GM21526 (cell line): ENCODE measurements at regions not wholly inside any gene's neighbourhood (a gene's known extent, or its start where the extent isn't known, plus 50 kb on each side); places are given as distances from the start of the nearest gene placed in this dataset.

Experiments used
- ATAC-seq: cut with Tn5 transposase; IDR thresholded peaks from one replicate; pipeline ENCODE4 v1.9.1; 2021; ENCODE audit warnings: moderate library complexity; ENCODE audit not compliant: unreplicated experiment, low FRiP score

- no peak for ATAC-seq
Observed at GRCh38 chr1:83741770-83742169, 257.2 kb downstream of the TTLL7 start.

DNA sequence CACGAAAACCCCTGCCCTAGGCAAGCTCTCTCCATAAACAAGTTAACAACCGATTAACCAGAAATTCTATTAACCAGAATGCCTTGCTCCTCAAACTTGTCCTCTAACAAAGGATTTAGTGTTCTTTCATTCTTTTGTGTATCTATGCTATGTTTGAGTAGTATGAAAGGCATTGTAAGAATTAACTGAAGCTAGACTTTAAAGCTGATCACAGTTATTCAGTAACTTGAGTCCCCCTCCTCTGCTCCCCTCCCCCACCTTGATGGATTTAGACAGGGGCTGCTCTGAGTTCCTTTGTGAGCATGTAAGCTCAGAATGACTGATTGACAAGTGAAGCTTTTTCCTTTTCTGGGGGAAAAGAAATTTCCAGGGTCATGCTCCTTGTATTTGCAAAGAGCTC lies 257.6 kb downstream of the TTLL7 start:
- no peak for ATAC-seq

DNA sequence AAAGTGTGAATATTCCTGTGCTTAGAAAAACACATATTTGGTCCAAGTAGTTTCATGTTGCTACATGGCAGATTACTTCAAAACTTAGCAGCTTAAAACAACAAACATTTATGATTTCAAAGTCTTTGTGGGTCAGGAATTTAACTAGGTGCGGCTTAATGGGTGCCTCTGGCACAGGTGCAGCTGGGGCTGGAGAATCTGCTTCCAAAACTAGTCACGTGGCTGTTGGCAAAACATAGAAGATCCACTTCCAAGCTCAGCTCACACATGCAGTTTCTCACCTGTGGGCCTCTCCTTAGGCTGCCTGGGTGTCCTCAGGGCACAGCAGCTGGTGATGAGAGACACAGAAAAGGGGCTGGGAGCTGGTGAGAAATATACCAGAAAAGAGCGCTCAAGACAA lies 263.4 kb downstream of the TTLL7 start:
- ATAC-seq = no peak

GRCh38 chr1:83734420-83734819 lies 264.5 kb downstream of the TTLL7 start:
- no peak for ATAC-seq

- ATAC-seq = no peak
Observed at GRCh38 chr1:83725735-83726360, 273.1 kb downstream of the TTLL7 start.

- no peak for ATAC-seq
Observed at GRCh38 chr1:83718338-83718737, 280.6 kb downstream of the TTLL7 start.

- no peak for ATAC-seq
Observed at GRCh38 chr1:83717785-83718184, 281.1 kb downstream of the TTLL7 start.

- ATAC-seq = no peak
Observed at GRCh38 chr1:83716641-83717040, 282.3 kb downstream of the TTLL7 start.

GRCh38 chr1:83715550-83715949 lies 283.4 kb downstream of the TTLL7 start:
- ATAC-seq = no peak

- no peak for ATAC-seq
Observed at GRCh38 chr1:83709662-83710061, 289.3 kb downstream of the TTLL7 start.

GRCh38 chr1:83706354-83706938 lies 292.5 kb downstream of the TTLL7 start:
- ATAC-seq = no peak

GRCh38 chr1:83705091-83705490 lies 293.8 kb downstream of the TTLL7 start:
- ATAC-seq = no peak

DNA sequence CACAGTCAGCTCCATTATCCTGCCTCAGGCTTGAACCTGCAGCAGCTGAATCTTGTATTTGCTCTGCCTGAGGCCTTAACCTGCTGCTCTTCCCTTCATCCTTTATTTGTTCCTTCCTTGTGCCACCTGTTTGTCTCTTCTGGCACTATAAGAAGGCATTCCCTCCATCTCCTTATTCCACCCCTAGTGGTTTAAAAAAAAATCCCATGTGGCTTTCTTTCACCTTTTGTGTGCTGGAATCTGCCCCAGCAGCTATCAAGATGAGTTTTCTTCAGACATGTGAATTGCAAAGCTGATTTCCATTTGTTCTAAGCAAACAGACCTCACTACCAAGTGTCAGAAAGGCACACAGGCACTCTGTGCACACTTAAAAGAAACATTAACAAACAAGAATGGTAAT lies 294.6 kb downstream of the TTLL7 start:
- ATAC-seq = no peak

- ATAC-seq = no peak
Observed at GRCh38 chr1:83702356-83702755, 296.6 kb downstream of the TTLL7 start.

DNA sequence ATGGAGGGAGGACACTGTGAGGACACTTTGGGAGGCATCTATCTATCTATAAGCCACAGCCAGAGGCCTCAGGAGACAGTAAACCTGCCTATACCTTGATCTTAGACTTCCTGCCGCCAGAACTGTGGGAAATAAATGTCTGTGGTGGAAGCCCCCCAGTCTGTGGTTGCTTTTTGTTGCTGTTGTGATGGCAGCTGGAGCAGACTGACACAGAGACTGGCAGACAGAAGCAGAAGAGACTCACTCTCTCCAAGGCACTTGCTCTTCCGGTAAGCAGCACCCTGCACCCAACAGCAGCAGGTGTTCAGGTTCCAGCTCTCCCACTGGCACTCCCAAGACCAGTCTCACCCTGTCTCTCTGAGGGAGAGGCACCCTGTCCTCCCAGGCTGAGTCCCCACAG lies 297.6 kb downstream of the TTLL7 start:
- ATAC-seq = no peak

GRCh38 chr1:83698644-83699043 lies 300.3 kb downstream of the TTLL7 start:
- no peak for ATAC-seq

GRCh38 chr1:83697961-83698360 lies 301.0 kb downstream of the TTLL7 start:
- no peak for ATAC-seq

- ATAC-seq = no peak
Observed at GRCh38 chr1:83697220-83697619, 301.7 kb downstream of the TTLL7 start.

DNA sequence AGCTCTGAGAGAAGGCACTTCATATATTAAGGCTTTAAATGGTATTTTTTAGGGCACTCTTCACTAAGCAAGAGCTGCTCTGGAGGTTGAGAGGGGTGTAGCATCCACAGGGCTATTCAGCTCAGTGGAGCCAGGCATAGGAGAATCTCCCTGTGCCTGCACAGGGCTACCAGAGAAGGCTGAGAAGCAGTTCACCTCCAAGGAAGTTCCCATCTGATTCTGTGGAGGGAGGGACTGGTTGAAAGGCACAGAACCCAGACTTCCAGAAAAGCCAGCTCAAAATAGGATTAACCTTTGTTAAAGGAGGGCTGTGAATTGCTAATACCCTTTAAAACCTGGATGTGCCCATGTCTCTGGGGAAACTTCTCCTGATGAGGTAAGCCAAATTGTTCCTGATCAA lies 304.5 kb downstream of the TTLL7 start:
- ATAC-seq = no peak

GRCh38 chr1:83693427-83694126 lies 305.4 kb downstream of the TTLL7 start:
- ATAC-seq = no peak

DNA sequence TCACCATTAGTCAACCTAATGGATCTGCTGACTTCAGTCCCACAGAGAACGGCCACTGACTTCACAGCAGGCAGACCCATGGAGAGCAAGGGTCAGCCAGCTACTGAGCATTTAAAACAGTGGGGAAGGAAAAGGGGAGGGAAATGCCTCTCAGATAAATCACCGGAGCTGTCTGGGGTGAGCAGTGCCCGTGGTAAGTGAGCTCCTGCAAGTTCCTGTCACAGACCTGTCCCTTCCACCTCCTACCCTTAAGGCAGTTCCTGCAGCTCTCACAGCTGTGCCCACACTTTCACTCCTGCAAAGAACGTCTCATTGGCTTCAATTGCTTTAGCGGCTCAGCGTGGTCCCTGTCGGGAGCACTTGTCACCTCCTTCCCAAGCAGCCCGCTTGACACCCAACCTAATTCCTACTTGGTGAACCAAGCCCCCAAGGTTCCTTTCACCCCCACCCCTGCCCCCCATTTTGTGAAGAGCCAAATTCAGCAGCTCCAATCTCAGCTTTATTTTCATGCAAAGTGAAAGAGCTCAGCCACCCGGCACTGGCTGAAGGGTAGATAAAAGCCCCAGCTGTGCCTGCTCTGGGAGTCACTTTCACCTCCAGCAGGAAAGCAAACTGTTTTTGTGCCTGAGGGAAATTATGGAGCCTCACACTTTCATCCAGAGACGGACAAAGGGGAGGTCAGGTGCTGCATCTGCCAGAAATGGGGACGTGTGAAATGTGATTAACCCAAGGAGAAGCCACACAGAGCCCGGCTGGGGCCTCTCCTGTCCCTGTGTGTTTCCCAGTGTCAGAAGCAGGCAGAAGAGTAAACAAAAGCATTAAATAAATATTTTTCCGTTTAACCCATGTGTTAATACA lies 306.2 kb downstream of the TTLL7 start:
- ATAC-seq = peak; percentile 81
